Ishikawa (cell line): ENCODE measurements at regions not wholly inside any gene's neighbourhood (a gene's known extent, or its start where the extent isn't known, plus 50 kb on each side); places are given as distances from the start of the nearest gene placed in this dataset.

Experiments used
- CEBPB ChIP-seq: IDR thresholded peaks from 2 replicates; pipeline ENCODE4 v1.6.1; 2012
- EGR1 ChIP-seq: IDR thresholded peaks from 2 replicates; pipeline ENCODE4 v1.6.1; 2012
- EP300 ChIP-seq: IDR thresholded peaks from 2 replicates; pipeline ENCODE4 v1.6.1; 2012; ENCODE audit warnings: borderline replicate concordance
- FOXM1 ChIP-seq: IDR thresholded peaks from 2 replicates; pipeline ENCODE4 v1.6.1; 2012; ENCODE audit warnings: low read depth, borderline replicate concordance
- MAX ChIP-seq: IDR thresholded peaks from 2 replicates; pipeline ENCODE4 v1.6.1; 2012
- RAD21 ChIP-seq: IDR thresholded peaks from 2 replicates; pipeline ENCODE4 v1.6.1; 2012; ENCODE audit warnings: low read depth
- REST ChIP-seq: IDR thresholded peaks from 2 replicates; pipeline ENCODE4 v1.6.1; 2012; ENCODE audit warnings: low read depth, mild to moderate bottlenecking
- TAF1 ChIP-seq: IDR thresholded peaks from 2 replicates; pipeline ENCODE4 v1.6.1; 2012; ENCODE audit warnings: low read depth, mild to moderate bottlenecking
- TCF12 ChIP-seq: IDR thresholded peaks from 2 replicates; pipeline ENCODE4 v1.6.1; 2012; ENCODE audit warnings: low read depth
- TEAD4 ChIP-seq: IDR thresholded peaks from 2 replicates; pipeline ENCODE4 v1.6.1; 2012
- USF1 ChIP-seq: IDR thresholded peaks from 2 replicates; pipeline ENCODE4 v1.6.1; 2012
- ZBTB7A ChIP-seq: IDR thresholded peaks from 2 replicates; pipeline ENCODE4 v1.6.1; 2012; ENCODE audit warnings: low read depth

GRCh38 chr3:107428051-107428858 lies 51.0 kb downstream of the CCDC54 start:
- no peak for TF ChIP-seq USF1
- TF ChIP-seq FOXM1: no peak
- TF ChIP-seq RAD21: no peak
- no peak for TF ChIP-seq CEBPB
- no peak for TF ChIP-seq TAF1
- TF ChIP-seq REST: no peak
- no peak for TF ChIP-seq TCF12
- TF ChIP-seq EGR1: no peak
- TF ChIP-seq ZBTB7A: no peak
- no peak for TF ChIP-seq MAX
- no peak for TF ChIP-seq TEAD4
- TF ChIP-seq EP300: no peak
